Spleen (tissue), 11 donors: ENCODE measurements at regions not wholly inside any gene's neighbourhood (a gene's known extent, or its start where the extent isn't known, plus 50 kb on each side); places are given as distances from the start of the nearest gene placed in this dataset.
A peak's percentile ranks its signal among the peaks of the same experiment; 100 is the strongest.

Experiments used
- DNase-seq: peaks from one replicate; pipeline ENCODE4 v3.0.0-alpha.2; 2020
- H3K27ac ChIP-seq, 8 donors: fragments of 200-600 bp; sonication (generic) in 7 of 8; 1 replicate in 4 of 8; 2 replicates in 4 of 8; pipeline versions ENCODE4 v1.5.0 to v1.8.0; 2016 to 2021; ENCODE audit warnings: inconsistent platforms in 4 of 8, mild to moderate bottlenecking in 4 of 8, moderate library complexity in 1 of 8
- H3K27me3 ChIP-seq, 7 donors: fragments of 200-600 bp; sonication (generic) in 6 of 7; replicated peaks in 1 of 7; 1 replicate in 4 of 7; 2 replicates in 3 of 7; pipeline versions ENCODE4 v1.5.0 to v1.8.0; 2016 to 2021; ENCODE audit warnings: inconsistent platforms in 3 of 7, mild to moderate bottlenecking in 1 of 7
- H3K36me3 ChIP-seq, 6 donors: fragments of 200-600 bp; sonication (generic) in 5 of 6; 1 replicate in 4 of 6; 2 replicates in 2 of 6; pipeline versions ENCODE4 v1.5.0 to v1.8.0; 2016 to 2021; ENCODE audit warnings: inconsistent platforms in 2 of 6
- H3K4me1 ChIP-seq, 6 donors: fragments of 200-600 bp; sonication (generic) in 5 of 6; 1 replicate in 3 of 6; 2 replicates in 3 of 6; pipeline versions ENCODE4 v1.5.0 to v1.8.0; 2016 to 2021; ENCODE audit warnings: inconsistent platforms in 3 of 6
- H3K4me3 ChIP-seq, 8 donors: fragments of 200-600 bp; sonication (generic) in 7 of 8; 1 replicate in 4 of 8; 2 replicates in 4 of 8; pipeline versions ENCODE4 v1.5.0 to v1.8.0; 2016 to 2021; ENCODE audit warnings: inconsistent platforms in 4 of 8, mild to moderate bottlenecking in 4 of 8, moderate library complexity in 2 of 8
- H3K9me3 ChIP-seq, 8 donors: fragments of 200-600 bp; sonication (generic) in 7 of 8; 1 replicate in 4 of 8; 2 replicates in 4 of 8; pipeline versions ENCODE4 v1.5.0 to v1.8.0; 2016 to 2021; ENCODE audit warnings: inconsistent platforms in 4 of 8
- POLR2A ChIP-seq, 3 donors: fragments of 450-650 bp; IDR thresholded peaks; one replicate each; pipeline ENCODE4 v1.5.1; 2017; ENCODE audit warnings: antibody characterized with exemption in 3 of 3, mild to moderate bottlenecking in 1 of 3
- POLR2AphosphoS5 ChIP-seq, 3 donors: sonication (generic); formaldehyde crosslinking; IDR thresholded peaks; one replicate each; pipeline ENCODE4 v1.5.1; 2017; ENCODE audit warnings: antibody characterized with exemption in 3 of 3
- WGBS, 5 donors: extraction: QIAGEN DNeasy Blood & Tissue Kit in 3 of 5; methylation state at CpG; one replicate each; pipeline versions ENCODE4 v1.1.5 to v1.1.7; 2013 to 2018; 5-methylcytosine and 5-hydroxymethylcytosine counted together
- intact Hi-C: fragments of 100-400 bp; cut with DNase I; formaldehyde crosslinking; loops from one replicate; pipeline ENCODE4 v1.15.0; 2023; ENCODE audit warnings: low total_unique reads
- TF ChIP-seq, protein P1 (sequence below), 11 experiments: fragments of 200-600 bp in 7 of 11; fragments of 450-650 bp in 4 of 11; sonication (generic) in 4 of 11; IDR thresholded peaks in 8 of 11; conservative IDR thresholded peaks in 3 of 11; 1 replicate in 7 of 11; 2 replicates in 4 of 11; pipeline versions ENCODE4 v1.4.0 to v1.8.0; 2016 to 2021; ENCODE audit warnings: antibody characterized with exemption in 11 of 11, inconsistent platforms in 4 of 11, mild to moderate bottlenecking in 1 of 11
- donor health status: healthy with polysubstance abuse.
- donor health status: DM: no; HTN: no; CAD: no; lungs with moderate emphysema.
- donor health status: DM: no; HTN: no; CAD: no.
- donor health status: Bipolar disorder and iron deficiency.
- donor health status: healthy.
- donor health status: DM: no; HTN: no; CAD: no.
- donor health status: DM: yes; HTN: yes; CAD: no.

DNA sequence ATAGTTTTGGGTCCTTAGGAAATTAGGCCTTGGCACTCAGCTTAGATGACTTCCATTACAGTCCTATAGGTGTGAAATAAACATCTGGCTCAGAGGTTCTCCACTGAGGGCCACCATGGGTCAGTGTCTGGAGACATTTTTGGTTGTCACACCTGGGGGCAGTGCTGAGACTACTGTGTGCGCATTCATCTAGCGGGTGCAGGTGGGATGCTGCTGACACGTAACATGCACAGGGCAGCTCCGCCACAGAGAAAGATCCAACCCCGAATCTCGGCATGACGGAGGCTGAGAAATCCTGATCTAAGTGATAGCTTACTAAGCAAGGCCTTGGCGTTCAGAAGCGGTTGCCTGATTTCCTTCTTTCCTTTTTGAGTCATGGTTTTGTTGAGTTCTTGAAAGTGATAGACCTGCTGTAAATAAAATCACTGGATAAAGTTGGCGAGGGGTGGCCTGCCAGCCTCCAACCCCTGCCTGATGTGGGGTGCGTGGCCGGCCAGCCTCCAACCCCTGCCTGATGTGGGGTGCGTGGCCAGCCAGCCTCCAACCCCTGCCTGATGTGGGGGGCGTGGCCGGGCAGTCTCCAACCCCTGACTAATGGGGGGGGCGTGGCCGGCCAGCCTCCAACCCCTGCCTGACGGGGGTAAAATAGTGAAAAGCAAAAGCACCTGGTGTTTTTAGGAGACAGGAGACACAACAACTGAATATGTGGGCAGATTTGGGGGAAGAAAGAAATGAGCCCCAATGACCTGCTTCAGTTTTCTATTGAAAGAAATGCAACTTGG is 158.1 kb downstream of the CDH26 start:
- DNase-seq, result no peak
- Histone ChIP-seq H3K9me3 (no peaks in the 10 kb centered on the region), H3K4me3 (no peak overlapping the region), H3K4me1 (peaks cover 0 to 54% (median 11%) of the 10 kb centered on the region in 6 donors), H3K36me3 (no peaks in the 10 kb centered on the region), H3K27ac (peak overlapping the region in 3 of 8 donors; percentile 18 to 38 (median 25)), H3K27me3 (no peaks in the 10 kb centered on the region)
- intact Hi-C loops, result no loop called here
- WGBS, 5 donors, result 75 to 82% (median 79%) methylated on average over 18 of the region's 18 CpGs
- TF ChIP-seq, protein P1, sequence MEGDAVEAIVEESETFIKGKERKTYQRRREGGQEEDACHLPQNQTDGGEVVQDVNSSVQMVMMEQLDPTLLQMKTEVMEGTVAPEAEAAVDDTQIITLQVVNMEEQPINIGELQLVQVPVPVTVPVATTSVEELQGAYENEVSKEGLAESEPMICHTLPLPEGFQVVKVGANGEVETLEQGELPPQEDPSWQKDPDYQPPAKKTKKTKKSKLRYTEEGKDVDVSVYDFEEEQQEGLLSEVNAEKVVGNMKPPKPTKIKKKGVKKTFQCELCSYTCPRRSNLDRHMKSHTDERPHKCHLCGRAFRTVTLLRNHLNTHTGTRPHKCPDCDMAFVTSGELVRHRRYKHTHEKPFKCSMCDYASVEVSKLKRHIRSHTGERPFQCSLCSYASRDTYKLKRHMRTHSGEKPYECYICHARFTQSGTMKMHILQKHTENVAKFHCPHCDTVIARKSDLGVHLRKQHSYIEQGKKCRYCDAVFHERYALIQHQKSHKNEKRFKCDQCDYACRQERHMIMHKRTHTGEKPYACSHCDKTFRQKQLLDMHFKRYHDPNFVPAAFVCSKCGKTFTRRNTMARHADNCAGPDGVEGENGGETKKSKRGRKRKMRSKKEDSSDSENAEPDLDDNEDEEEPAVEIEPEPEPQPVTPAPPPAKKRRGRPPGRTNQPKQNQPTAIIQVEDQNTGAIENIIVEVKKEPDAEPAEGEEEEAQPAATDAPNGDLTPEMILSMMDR (IDR thresholded peaks at IDR 0.05 in 8 of 11, conservative IDR thresholded peaks at IDR 0.05 in 3 of 11), result no peak
- no peak for TF ChIP-seq POLR2AphosphoS5 (IDR thresholded peaks at IDR 0.05)
- no peak for TF ChIP-seq POLR2A (IDR thresholded peaks at IDR 0.05)

DNA sequence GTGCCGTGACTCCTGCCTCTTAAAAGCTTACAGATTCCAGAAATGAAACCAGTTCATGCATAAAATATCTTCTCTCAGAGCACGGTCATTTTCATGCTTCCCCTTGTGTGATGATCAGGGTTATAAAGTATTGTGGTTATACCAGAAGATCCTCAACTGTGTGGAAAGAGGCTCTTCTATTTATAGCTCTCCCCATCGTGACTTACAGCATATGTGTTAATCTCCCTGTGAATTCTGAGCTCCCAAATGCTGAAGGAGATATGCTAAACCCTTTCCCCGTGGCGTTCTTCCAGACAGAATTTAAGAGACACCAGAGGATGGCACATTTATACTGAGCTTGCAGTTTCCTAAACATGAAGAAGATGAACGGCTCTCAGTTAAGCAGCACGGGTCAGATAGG is 158.8 kb downstream of the CDH26 start:
- no peak overlapping the region for H3K4me3 ChIP-seq
- H3K27ac ChIP-seq, result peak overlapping the region in 1 of 8 donors; percentile 38
- intact Hi-C loops, result no loop called here
- 13 to 24% (median 15%) methylated on average over 7 of the region's 7 CpGs for WGBS, 5 donors
- H3K9me3 ChIP-seq, result no peaks in the 10 kb centered on the region
- H3K27me3 ChIP-seq, result peaks cover 0 to 2% (median 0%) of the 10 kb centered on the region in 7 donors
- DNase-seq, result no peak
- TF ChIP-seq, protein P1 (IDR thresholded peaks at IDR 0.05 in 8 of 11, conservative IDR thresholded peaks at IDR 0.05 in 3 of 11), result no peak
- TF ChIP-seq POLR2AphosphoS5 (IDR thresholded peaks at IDR 0.05) (no peak), POLR2A (IDR thresholded peaks at IDR 0.05) (no peak)
- H3K4me1 ChIP-seq, result peaks cover 0 to 54% (median 11%) of the 10 kb centered on the region in 6 donors
- H3K36me3 ChIP-seq, result no peaks in the 10 kb centered on the region

DNA sequence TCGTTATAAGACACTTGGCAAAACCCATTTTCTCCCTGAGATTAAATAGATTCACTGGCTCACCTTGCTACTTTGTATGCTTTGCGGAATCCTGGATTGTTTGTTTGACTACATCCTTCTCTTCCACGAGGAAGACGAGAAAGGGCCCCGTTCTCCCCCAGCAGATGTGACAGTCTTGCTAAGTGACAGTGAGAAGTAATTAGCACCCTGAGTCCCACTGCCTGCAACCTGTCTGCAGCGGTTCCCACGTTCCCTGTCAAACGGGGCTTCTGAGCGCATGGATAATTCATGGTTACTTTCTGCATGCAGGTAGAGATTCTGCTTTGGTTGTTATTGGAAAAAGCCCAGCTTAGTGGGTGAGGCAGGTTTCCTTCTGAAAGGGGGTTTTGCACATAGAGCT is 163.7 kb downstream of the CDH26 start:
- no peak for DNase-seq
- H3K4me3 ChIP-seq, result no peak overlapping the region
- H3K4me1 ChIP-seq, result peaks cover 0 to 9% (median 1%) of the 10 kb centered on the region in 6 donors
- 77 to 92% (median 86%) methylated on average over 9 of the region's 9 CpGs for WGBS, 5 donors
- TF ChIP-seq, protein P1 (IDR thresholded peaks at IDR 0.05 in 8 of 11, conservative IDR thresholded peaks at IDR 0.05 in 3 of 11), result no peak
- TF ChIP-seq POLR2AphosphoS5 (IDR thresholded peaks at IDR 0.05) (no peak), POLR2A (IDR thresholded peaks at IDR 0.05) (no peak)
- H3K36me3 ChIP-seq, result no peaks in the 10 kb centered on the region
- H3K9me3 ChIP-seq, result no peaks in the 10 kb centered on the region
- intact Hi-C loops, result no loop called here
- H3K27ac ChIP-seq, result no peak overlapping the region
- peaks cover 0 to 12% (median 0%) of the 10 kb centered on the region in 7 donors for H3K27me3 ChIP-seq

DNA sequence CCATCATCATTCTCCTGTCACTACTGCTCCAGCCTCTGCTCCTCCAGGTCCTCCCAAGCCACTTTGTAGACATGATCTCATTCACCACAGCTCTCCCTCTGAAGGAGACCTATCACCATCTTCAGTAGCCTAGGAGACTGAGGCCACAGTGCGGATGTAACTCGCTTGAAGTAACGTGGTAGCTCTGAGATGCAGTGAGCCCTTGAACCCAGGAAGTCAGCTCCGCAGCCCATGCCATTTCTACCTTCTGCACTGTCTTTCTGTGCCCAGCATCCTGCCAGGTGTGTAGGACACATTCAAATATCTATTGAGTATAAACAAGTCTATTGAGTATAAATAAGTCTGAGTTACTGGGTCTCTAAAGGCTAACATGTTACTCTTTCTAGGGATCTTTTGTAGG is 164.4 kb downstream of the CDH26 start:
- Histone ChIP-seq H3K27me3 (peaks cover 0 to 12% (median 0%) of the 10 kb centered on the region in 7 donors), H3K4me1 (peaks cover 0 to 2% (median 0%) of the 10 kb centered on the region in 6 donors), H3K27ac (no peak overlapping the region), H3K9me3 (no peaks in the 10 kb centered on the region), H3K36me3 (no peaks in the 10 kb centered on the region), H3K4me3 (no peak overlapping the region)
- WGBS, 5 donors, result 79 to 88% (median 83%) methylated on average over 4 of the region's 4 CpGs
- DNase-seq, result no peak
- intact Hi-C loops, result no loop called here
- TF ChIP-seq, protein P1 (IDR thresholded peaks at IDR 0.05 in 8 of 11, conservative IDR thresholded peaks at IDR 0.05 in 3 of 11), result no peak
- TF ChIP-seq POLR2A (IDR thresholded peaks at IDR 0.05), result no peak
- TF ChIP-seq POLR2AphosphoS5 (IDR thresholded peaks at IDR 0.05), result no peak
